LHCN-M2 (cell line): ENCODE measurements at regions not wholly inside any gene's neighbourhood (a gene's known extent, or its start where the extent isn't known, plus 50 kb on each side); places are given as distances from the start of the nearest gene placed in this dataset.
A peak's percentile ranks its signal among the peaks of the same experiment; 100 is the strongest.

Source experiments
- DNase-seq: peaks from one replicate; pipeline ENCODE4 v3.0.0-alpha.2; 2012; ENCODE audit warnings: low read depth

GRCh38 chr2:180474716-180475115 is 467.6 kb upstream of the CWC22 start:
- peak; percentile 4 for DNase-seq

- DNase-seq = no peak
Measured at GRCh38 chr2:180473456-180473855, 466.4 kb upstream of the CWC22 start.

GRCh38 chr2:180472133-180472532 is 465.0 kb upstream of the CWC22 start:
- DNase-seq = no peak

- DNase-seq = no peak
Measured at GRCh38 chr2:180463608-180464007, 456.5 kb upstream of the CWC22 start.

- DNase-seq = no peak
Measured at GRCh38 chr2:180461761-180462160, 454.7 kb upstream of the CWC22 start.

GRCh38 chr2:180456801-180457200 is 449.7 kb upstream of the CWC22 start:
- no peak for DNase-seq

GRCh38 chr2:180450841-180451240 is 443.7 kb upstream of the CWC22 start:
- DNase-seq = no peak

GRCh38 chr2:180449171-180449915 is 442.2 kb upstream of the CWC22 start:
- peak; percentile 20 for DNase-seq

- DNase-seq = no peak
Measured at GRCh38 chr2:180446492-180446891, 439.4 kb upstream of the CWC22 start.

GRCh38 chr2:180443888-180444287 is 436.8 kb upstream of the CWC22 start:
- DNase-seq = peak; percentile 17

GRCh38 chr2:180442860-180443644 is 436.0 kb upstream of the CWC22 start:
- DNase-seq = no peak

- DNase-seq = no peak
Measured at GRCh38 chr2:180419212-180419611, 412.1 kb upstream of the CWC22 start.

GRCh38 chr2:180416627-180417026 is 409.5 kb upstream of the CWC22 start:
- no peak for DNase-seq

- DNase-seq = no peak
Measured at GRCh38 chr2:180413336-180413735, 406.2 kb upstream of the CWC22 start.

GRCh38 chr2:180412219-180412618 is 405.1 kb upstream of the CWC22 start:
- no peak for DNase-seq

GRCh38 chr2:180411661-180412060 is 404.6 kb upstream of the CWC22 start:
- DNase-seq = no peak

GRCh38 chr2:180406687-180407086 is 399.6 kb upstream of the CWC22 start:
- DNase-seq = no peak

GRCh38 chr2:180405520-180405919 is 398.4 kb upstream of the CWC22 start:
- DNase-seq = no peak

GRCh38 chr2:180394305-180394704 is 387.2 kb upstream of the CWC22 start:
- peak; percentile 12 for DNase-seq

GRCh38 chr2:180385601-180386201 is 378.6 kb upstream of the CWC22 start:
- peak; percentile 68 for DNase-seq

- DNase-seq = peak; percentile 38
Measured at GRCh38 chr2:180376066-180376465, 369.0 kb upstream of the CWC22 start.

- DNase-seq = peak; percentile 12
Measured at GRCh38 chr2:180374502-180375281, 367.6 kb upstream of the CWC22 start.
